Neural cell (in vitro differentiated cells): ENCODE measurements at regions not wholly inside any gene's neighbourhood (a gene's known extent, or its start where the extent isn't known, plus 50 kb on each side); places are given as distances from the start of the nearest gene placed in this dataset.

Experiments
- H2AFZ ChIP-seq: fragments of 200-600, 300-800 bp; sonication (generic), shearing (Covaris generic); 2 replicates; pipeline ENCODE4 v1.6.0; 2014; ENCODE audit warnings: low read depth, mild to moderate bottlenecking, antibody characterized with exemption, low read length, moderate library complexity
- H3F3A ChIP-seq: fragments of 200-600 bp; shearing (Covaris generic); 2 replicates; pipeline ENCODE4 v1.6.1; 2016; ENCODE audit warnings: mild to moderate bottlenecking, moderate library complexity, mixed read lengths, antibody characterized with exemption, low read length; ENCODE audit not compliant: insufficient read depth, poor library complexity, severe bottlenecking
- H3K27ac ChIP-seq: fragments of 200-600, 300-800 bp; sonication (generic), shearing (Covaris generic); 2 replicates; pipeline ENCODE4 v1.5.1; 2014; ENCODE audit warnings: mild to moderate bottlenecking, low read length, moderate library complexity
- H3K27me3 ChIP-seq: fragments of 300-800, 200-600 bp; sonication (generic), shearing (Covaris generic); 2 replicates; pipeline ENCODE4 v1.6.0; 2014; ENCODE audit warnings: mild to moderate bottlenecking, low read depth, low read length, moderate library complexity; ENCODE audit not compliant: insufficient read depth
- H3K36me3 ChIP-seq: fragments of 300-800, 200-600 bp; sonication (generic), shearing (Covaris generic); 2 replicates; pipeline ENCODE4 v1.5.1; 2014; ENCODE audit warnings: mild to moderate bottlenecking, antibody characterized with exemption, low read length, moderate library complexity; ENCODE audit not compliant: insufficient read depth
- H3K4me2 ChIP-seq: fragments of 300-800, 200-600 bp; sonication (generic), shearing (Covaris generic); 2 replicates; pipeline ENCODE4 v1.6.0; 2014; ENCODE audit warnings: mild to moderate bottlenecking, low read length
- H3K4me3 ChIP-seq: fragments of 300-800, 200-600 bp; sonication (generic), shearing (Covaris generic); 2 replicates; pipeline ENCODE4 v1.5.1; 2014; ENCODE audit warnings: mild to moderate bottlenecking, low read length, moderate library complexity
- H3K79me2 ChIP-seq: fragments of 200-600 bp; shearing (Covaris generic); replicated peaks from 2 replicates; pipeline ENCODE4 v1.6.0; 2014; ENCODE audit warnings: mild to moderate bottlenecking, low read length, moderate library complexity; ENCODE audit not compliant: insufficient read depth
- H3K9ac ChIP-seq: fragments of 300-800, 200-600 bp; sonication (generic), shearing (Covaris generic); 2 replicates; pipeline ENCODE4 v1.6.1; 2016; ENCODE audit warnings: mild to moderate bottlenecking, low read length, mixed read lengths
- H3K9me2 ChIP-seq: fragments of 200-600 bp; shearing (Covaris generic); 2 replicates; pipeline ENCODE4 v1.6.1; 2016; ENCODE audit warnings: mild to moderate bottlenecking, low read length, mixed read lengths; ENCODE audit not compliant: insufficient read depth
- H3K9me3 ChIP-seq: fragments of 200-600, 300-800 bp; sonication (generic), shearing (Covaris generic); 2 replicates; pipeline ENCODE4 v1.6.1; 2016; ENCODE audit warnings: mild to moderate bottlenecking, mixed run types, low read length, moderate library complexity, mixed read lengths
- H4K20me1 ChIP-seq: fragments of 200-600 bp; shearing (Covaris generic); 2 replicates; pipeline ENCODE4 v1.6.1; 2016; ENCODE audit warnings: mild to moderate bottlenecking, mixed run types; ENCODE audit not compliant: insufficient read depth
- EP300 ChIP-seq: fragments of 450-650 bp; conservative IDR thresholded peaks from 2 replicates; pipeline ENCODE4 v1.6.1; 2014; ENCODE audit warnings: antibody characterized with exemption, mild to moderate bottlenecking, moderate library complexity; ENCODE audit not compliant: poor library complexity, severe bottlenecking
- EZH2 ChIP-seq: fragments of 200-600, 300-800 bp; shearing (Covaris generic), sonication (generic); IDR thresholded peaks from 2 replicates; pipeline ENCODE4 v1.6.1; 2014; ENCODE audit warnings: antibody characterized with exemption, low read length, borderline replicate concordance, mild to moderate bottlenecking; ENCODE audit not compliant: insufficient read depth, poor library complexity, severe bottlenecking
- MXI1 ChIP-seq: fragments of 450-650 bp; conservative IDR thresholded peaks from 2 replicates; pipeline ENCODE4 v1.6.1; 2014; ENCODE audit warnings: antibody characterized with exemption, mild to moderate bottlenecking; ENCODE audit not compliant: poor library complexity, severe bottlenecking
- POLR2AphosphoS5 ChIP-seq: IDR thresholded peaks from 2 replicates; pipeline ENCODE4 v1.6.1; 2012
- RAD21 ChIP-seq: fragments of 450-650 bp; conservative IDR thresholded peaks from 2 replicates; pipeline ENCODE4 v1.6.1; 2014; ENCODE audit warnings: antibody characterized with exemption, mild to moderate bottlenecking, moderate library complexity
- REST ChIP-seq: IDR thresholded peaks from 2 replicates; pipeline ENCODE4 v1.6.1; 2012; ENCODE audit warnings: borderline replicate concordance
- SMC3 ChIP-seq: fragments of 450-650 bp; conservative IDR thresholded peaks from 2 replicates; pipeline ENCODE4 v1.6.1; 2014; ENCODE audit warnings: antibody characterized with exemption, mild to moderate bottlenecking, moderate library complexity; ENCODE audit not compliant: poor library complexity
- TAF1 ChIP-seq: IDR thresholded peaks from 2 replicates; pipeline ENCODE4 v1.6.1; 2012; ENCODE audit warnings: low read depth
- TF ChIP-seq, protein P1 (sequence below): fragments of 450-650 bp; IDR thresholded peaks from 2 replicates; pipeline ENCODE4 v1.5.1; 2014; ENCODE audit warnings: antibody characterized with exemption, mild to moderate bottlenecking, moderate library complexity; ENCODE audit not compliant: poor library complexity, severe bottlenecking

GRCh38 chr11:91810871-91811270 is 413.7 kb upstream of the FAT3 start:
- H3K9me3 ChIP-seq, result no peaks in the 10 kb centered on the region
- no peak overlapping the region for H3K27ac ChIP-seq
- H3K36me3 ChIP-seq, result no peaks in the 10 kb centered on the region
- H3K79me2 ChIP-seq, result no peaks in the 10 kb centered on the region
- TF ChIP-seq EP300, result no peak
- no peak for TF ChIP-seq POLR2AphosphoS5
- TF ChIP-seq, protein P1, sequence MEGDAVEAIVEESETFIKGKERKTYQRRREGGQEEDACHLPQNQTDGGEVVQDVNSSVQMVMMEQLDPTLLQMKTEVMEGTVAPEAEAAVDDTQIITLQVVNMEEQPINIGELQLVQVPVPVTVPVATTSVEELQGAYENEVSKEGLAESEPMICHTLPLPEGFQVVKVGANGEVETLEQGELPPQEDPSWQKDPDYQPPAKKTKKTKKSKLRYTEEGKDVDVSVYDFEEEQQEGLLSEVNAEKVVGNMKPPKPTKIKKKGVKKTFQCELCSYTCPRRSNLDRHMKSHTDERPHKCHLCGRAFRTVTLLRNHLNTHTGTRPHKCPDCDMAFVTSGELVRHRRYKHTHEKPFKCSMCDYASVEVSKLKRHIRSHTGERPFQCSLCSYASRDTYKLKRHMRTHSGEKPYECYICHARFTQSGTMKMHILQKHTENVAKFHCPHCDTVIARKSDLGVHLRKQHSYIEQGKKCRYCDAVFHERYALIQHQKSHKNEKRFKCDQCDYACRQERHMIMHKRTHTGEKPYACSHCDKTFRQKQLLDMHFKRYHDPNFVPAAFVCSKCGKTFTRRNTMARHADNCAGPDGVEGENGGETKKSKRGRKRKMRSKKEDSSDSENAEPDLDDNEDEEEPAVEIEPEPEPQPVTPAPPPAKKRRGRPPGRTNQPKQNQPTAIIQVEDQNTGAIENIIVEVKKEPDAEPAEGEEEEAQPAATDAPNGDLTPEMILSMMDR, result no peak
- TF ChIP-seq RAD21, result no peak
- no peak for TF ChIP-seq REST
- no peak for TF ChIP-seq SMC3
- TF ChIP-seq TAF1, result no peak
- no peak for TF ChIP-seq EZH2
- no peak for TF ChIP-seq MXI1
- H3K9me2 ChIP-seq, result no peaks in the 10 kb centered on the region
- no peak overlapping the region for H3K9ac ChIP-seq
- H3K27me3 ChIP-seq, result no peaks in the 10 kb centered on the region
- no peaks in the 10 kb centered on the region for H4K20me1 ChIP-seq
- no peak overlapping the region for H3K4me2 ChIP-seq
- no peak overlapping the region for H3K4me3 ChIP-seq
- H3F3A ChIP-seq, result no peaks in the 10 kb centered on the region
- no peak overlapping the region for H2AFZ ChIP-seq

- H2AFZ ChIP-seq, result no peak overlapping the region
- no peaks in the 10 kb centered on the region for H3K36me3 ChIP-seq
- no peak overlapping the region for H3K9ac ChIP-seq
- H3K4me3 ChIP-seq, result no peak overlapping the region
- no peak overlapping the region for H3K4me2 ChIP-seq
- H3K27ac ChIP-seq, result no peak overlapping the region
- no peaks in the 10 kb centered on the region for H3F3A ChIP-seq
- H3K9me2 ChIP-seq, result no peaks in the 10 kb centered on the region
- H3K79me2 ChIP-seq, result no peaks in the 10 kb centered on the region
- no peaks in the 10 kb centered on the region for H4K20me1 ChIP-seq
- TF ChIP-seq RAD21 (no peak), REST (no peak), TAF1 (no peak), SMC3 (no peak), MXI1 (no peak), EZH2 (no peak)
- TF ChIP-seq, protein P1, result no peak
- H3K27me3 ChIP-seq, result no peaks in the 10 kb centered on the region
- no peaks in the 10 kb centered on the region for H3K9me3 ChIP-seq
Observed at GRCh38 chr11:91805293-91805692, 419.3 kb upstream of the FAT3 start.
